Upper lobe of right lung (tissue), 1 donor: ENCODE measurements at regions not wholly inside any gene's neighbourhood (a gene's known extent, or its start where the extent isn't known, plus 50 kb on each side); places are given as distances from the start of the nearest gene placed in this dataset.

Experiments used
- ATAC-seq: fragments of 200-7000 bp; cut with Tn5 transposase; one replicate; pipeline ENCODE4 v1.9.1; 2020; ENCODE audit warnings: mild to moderate bottlenecking, moderate library complexity
- DNase-seq: peaks from one replicate; pipeline ENCODE4 v3.0.0-alpha.2; 2020
- H3K27ac ChIP-seq: fragments of 200-600 bp; one replicate; pipeline ENCODE4 v1.8.0; 2022
- H3K27me3 ChIP-seq: fragments of 200-600 bp; one replicate; pipeline ENCODE4 v1.8.0; 2022; ENCODE audit warnings: mild to moderate bottlenecking
- H3K36me3 ChIP-seq: fragments of 200-600 bp; one replicate; pipeline ENCODE4 v1.8.0; 2022
- H3K4me1 ChIP-seq: fragments of 200-600 bp; one replicate; pipeline ENCODE4 v1.8.0; 2022
- H3K4me3 ChIP-seq: fragments of 200-600 bp; one replicate; pipeline ENCODE4 v1.8.0; 2022; ENCODE audit warnings: mild to moderate bottlenecking
- H3K9me3 ChIP-seq: fragments of 200-600 bp; one replicate; pipeline ENCODE4 v1.8.0; 2022
- intact Hi-C: fragments of 100-400 bp; cut with DNase I; formaldehyde crosslinking; loops from one replicate; pipeline ENCODE4 v1.11.0; 2022
- TF ChIP-seq, protein P1 (sequence below): fragments of 200-600 bp; IDR thresholded peaks from one replicate; pipeline ENCODE4 v1.8.0; 2022; ENCODE audit warnings: antibody characterized with exemption
- donor health status: DM: no; HTN: yes; CAD: no; lungs with severe emphysema.

DNA sequence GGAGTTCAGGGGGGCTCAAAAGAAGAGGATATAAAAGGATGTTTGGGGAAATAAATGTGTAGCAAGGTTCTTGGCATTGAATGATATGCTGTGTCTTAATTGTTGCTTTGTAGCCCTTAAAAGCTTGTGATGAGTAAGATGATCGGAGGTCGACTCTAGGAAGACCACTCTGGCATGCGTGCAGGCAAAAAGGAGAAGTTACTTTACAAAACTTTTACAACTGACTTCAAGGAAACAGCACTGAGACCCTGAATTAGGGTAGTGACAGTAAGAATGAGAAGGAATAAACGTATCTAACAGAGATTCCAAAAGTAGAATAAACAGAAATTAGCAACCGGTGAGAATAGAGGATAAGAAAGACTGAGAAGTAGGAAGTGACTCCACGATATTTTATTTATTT is 228.7 kb upstream of the TANK start:
- Histone ChIP-seq H3K36me3 (no peaks in the 10 kb centered on the region), H3K27me3 (no peaks in the 10 kb centered on the region), H3K27ac (no peak overlapping the region), H3K4me1 (no peaks in the 10 kb centered on the region), H3K4me3 (no peak overlapping the region), H3K9me3 (no peaks in the 10 kb centered on the region)
- ATAC-seq (no peak), DNase-seq (no peak)
- TF ChIP-seq, protein P1, sequence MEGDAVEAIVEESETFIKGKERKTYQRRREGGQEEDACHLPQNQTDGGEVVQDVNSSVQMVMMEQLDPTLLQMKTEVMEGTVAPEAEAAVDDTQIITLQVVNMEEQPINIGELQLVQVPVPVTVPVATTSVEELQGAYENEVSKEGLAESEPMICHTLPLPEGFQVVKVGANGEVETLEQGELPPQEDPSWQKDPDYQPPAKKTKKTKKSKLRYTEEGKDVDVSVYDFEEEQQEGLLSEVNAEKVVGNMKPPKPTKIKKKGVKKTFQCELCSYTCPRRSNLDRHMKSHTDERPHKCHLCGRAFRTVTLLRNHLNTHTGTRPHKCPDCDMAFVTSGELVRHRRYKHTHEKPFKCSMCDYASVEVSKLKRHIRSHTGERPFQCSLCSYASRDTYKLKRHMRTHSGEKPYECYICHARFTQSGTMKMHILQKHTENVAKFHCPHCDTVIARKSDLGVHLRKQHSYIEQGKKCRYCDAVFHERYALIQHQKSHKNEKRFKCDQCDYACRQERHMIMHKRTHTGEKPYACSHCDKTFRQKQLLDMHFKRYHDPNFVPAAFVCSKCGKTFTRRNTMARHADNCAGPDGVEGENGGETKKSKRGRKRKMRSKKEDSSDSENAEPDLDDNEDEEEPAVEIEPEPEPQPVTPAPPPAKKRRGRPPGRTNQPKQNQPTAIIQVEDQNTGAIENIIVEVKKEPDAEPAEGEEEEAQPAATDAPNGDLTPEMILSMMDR, result no peak
- intact Hi-C loops, result no loop called here

DNA sequence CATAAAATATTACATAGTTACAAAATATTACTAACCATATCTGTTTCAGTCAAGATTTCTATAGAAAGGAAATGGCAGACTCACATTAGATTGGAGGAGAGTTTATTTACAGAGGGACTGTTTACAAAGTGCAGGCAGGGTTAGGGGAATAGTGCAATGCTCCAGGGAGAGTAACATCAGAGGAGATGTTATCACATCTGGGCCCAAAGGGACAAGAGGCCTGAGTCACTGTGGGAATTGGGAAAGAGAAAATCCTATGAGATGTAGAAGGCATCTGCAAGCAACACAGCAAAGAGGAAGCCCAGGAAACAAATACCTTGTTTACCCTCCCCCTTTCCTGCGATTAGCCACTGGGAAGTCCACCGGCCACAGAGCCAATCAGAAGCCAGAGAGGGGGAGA is 227.3 kb upstream of the TANK start:
- Histone ChIP-seq H3K27me3 (no peaks in the 10 kb centered on the region), H3K9me3 (no peaks in the 10 kb centered on the region), H3K4me3 (no peak overlapping the region), H3K27ac (no peak overlapping the region), H3K4me1 (no peaks in the 10 kb centered on the region), H3K36me3 (no peaks in the 10 kb centered on the region)
- intact Hi-C loops, result no loop called here
- no peak for ATAC-seq
- no peak for DNase-seq
- TF ChIP-seq, protein P1, result no peak

DNA sequence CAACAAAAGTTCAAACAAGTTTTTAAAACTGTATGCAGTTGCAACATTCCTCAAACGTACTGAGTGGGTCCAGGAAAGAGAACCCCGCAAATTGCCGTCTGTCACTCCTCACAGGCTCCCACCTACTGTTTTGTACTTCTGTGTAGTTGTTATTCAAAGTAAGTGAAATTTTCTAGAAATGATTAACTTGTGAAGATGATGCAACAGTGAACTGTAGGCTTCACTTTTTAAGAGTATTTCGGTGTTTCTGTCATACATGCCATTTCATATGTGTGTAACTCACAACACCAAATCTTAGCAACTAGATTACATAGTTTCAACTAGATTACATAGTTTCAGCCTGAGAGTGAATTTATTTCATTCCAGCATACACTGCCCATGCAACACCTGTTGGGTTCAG is 226.0 kb upstream of the TANK start:
- H3K9me3 ChIP-seq, result no peaks in the 10 kb centered on the region
- ATAC-seq (no peak), DNase-seq (no peak)
- H3K27me3 ChIP-seq, result no peaks in the 10 kb centered on the region
- no peak overlapping the region for H3K4me3 ChIP-seq
- no peak overlapping the region for H3K27ac ChIP-seq
- no peaks in the 10 kb centered on the region for H3K36me3 ChIP-seq
- intact Hi-C loops, result no loop called here
- TF ChIP-seq, protein P1, result no peak
- H3K4me1 ChIP-seq, result no peaks in the 10 kb centered on the region

DNA sequence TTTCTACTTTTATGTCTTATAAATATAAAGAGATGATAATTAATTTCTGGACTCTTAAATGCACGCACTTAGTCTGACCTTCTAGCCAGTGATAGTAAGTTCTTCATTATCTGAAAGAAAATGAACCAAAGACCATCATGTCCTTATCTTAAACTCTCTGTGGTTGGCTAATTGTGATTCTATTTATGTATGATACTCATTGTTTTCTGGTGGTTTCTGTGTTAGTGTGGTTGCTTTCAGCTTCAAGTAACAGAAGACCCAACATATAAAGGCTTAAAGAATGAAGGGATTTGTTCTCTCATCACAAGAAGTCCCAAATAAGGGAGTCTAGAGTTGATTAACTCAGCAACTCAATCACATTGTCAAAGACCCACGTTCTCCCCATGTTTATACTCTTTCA is 225.2 kb upstream of the TANK start:
- H3K36me3 ChIP-seq, result no peaks in the 10 kb centered on the region
- H3K4me3 ChIP-seq, result no peak overlapping the region
- H3K4me1 ChIP-seq, result no peaks in the 10 kb centered on the region
- ATAC-seq (no peak), DNase-seq (no peak)
- intact Hi-C loops, result no loop called here
- H3K9me3 ChIP-seq, result no peaks in the 10 kb centered on the region
- no peaks in the 10 kb centered on the region for H3K27me3 ChIP-seq
- TF ChIP-seq, protein P1, result no peak
- H3K27ac ChIP-seq, result no peak overlapping the region

DNA sequence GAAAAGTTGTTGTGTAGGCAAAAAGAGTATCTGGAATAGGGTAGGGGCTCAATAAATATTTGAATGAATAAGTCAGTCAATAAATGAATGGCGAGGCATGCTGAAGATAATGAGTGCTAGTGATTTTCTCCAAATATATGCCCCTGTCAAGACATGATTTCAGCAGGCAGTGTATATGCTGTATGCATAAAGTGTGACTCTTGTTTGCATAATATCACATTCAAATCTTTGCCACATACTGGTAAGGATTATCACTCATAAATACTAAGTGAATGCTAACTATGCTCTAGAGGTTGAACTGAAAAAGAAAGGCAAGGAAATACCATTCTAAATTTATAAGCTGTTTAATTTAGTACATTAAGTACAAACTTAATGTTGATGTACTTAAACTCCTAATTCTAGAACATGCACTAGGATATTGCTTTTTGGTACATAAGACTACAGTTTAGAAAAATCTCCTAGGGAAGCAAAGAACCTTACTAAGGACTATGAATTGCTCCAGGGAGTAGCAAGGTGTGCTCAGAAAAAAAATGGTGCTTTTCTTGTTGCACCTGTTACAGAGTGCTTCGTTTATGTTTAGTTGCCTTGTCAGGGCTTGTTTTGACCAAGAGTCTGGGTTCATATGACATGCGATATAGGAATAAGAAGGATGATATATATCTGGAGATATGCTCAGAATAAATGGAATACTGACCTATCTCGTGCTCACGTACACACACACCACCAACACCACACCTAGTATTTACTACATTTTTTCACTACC is 224.0 kb upstream of the TANK start:
- H3K36me3 ChIP-seq, result no peaks in the 10 kb centered on the region
- intact Hi-C loops, result no loop called here
- no peak for ATAC-seq
- H3K9me3 ChIP-seq, result no peaks in the 10 kb centered on the region
- peaks cover 7% of the 10 kb centered on the region for H3K4me1 ChIP-seq
- no peak for DNase-seq
- TF ChIP-seq, protein P1, result no peak
- H3K27ac ChIP-seq, result no peak overlapping the region
- H3K4me3 ChIP-seq, result no peak overlapping the region
- H3K27me3 ChIP-seq, result no peaks in the 10 kb centered on the region

DNA sequence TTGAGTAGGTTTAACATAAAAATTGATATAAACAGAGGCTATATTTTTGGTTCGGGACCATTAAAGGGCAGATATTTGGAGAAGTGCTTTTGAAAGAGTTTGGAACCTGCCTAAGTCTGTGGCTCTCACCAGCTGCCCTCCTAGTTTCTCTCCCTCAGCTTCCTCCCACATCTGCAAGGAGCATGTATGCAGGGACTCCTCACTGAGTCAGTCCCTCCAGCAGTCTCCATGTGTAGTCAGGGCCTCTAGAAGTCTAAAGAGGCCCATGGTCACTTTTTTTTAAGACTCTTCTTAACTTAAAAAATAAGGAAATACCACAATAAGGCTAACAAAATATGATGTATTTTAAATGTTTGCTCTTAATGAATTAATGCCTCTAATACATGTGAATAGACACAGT is 220.0 kb upstream of the TANK start:
- intact Hi-C loops, result no loop called here
- ATAC-seq (no peak), DNase-seq (no peak)
- Histone ChIP-seq H3K36me3 (no peaks in the 10 kb centered on the region), H3K27me3 (no peaks in the 10 kb centered on the region), H3K27ac (no peak overlapping the region), H3K4me1 (peaks cover 7% of the 10 kb centered on the region), H3K9me3 (no peaks in the 10 kb centered on the region), H3K4me3 (no peak overlapping the region)
- TF ChIP-seq, protein P1, result no peak
